PC-3 (cell line): ENCODE measurements at regions not wholly inside any gene's neighbourhood (a gene's known extent, or its start where the extent isn't known, plus 50 kb on each side); places are given as distances from the start of the nearest gene placed in this dataset.

Source experiments
- ATAC-seq: fragments of 200-7000 bp; cut with Tn5 transposase; 2 replicates; pipeline ENCODE4 v1.9.1; 2020; ENCODE audit warnings: mild to moderate bottlenecking, moderate library complexity
- BruUV-seq: library from RNA; stranded (reverse); fragments of 400-500 nt; replicated peaks from 2 replicates; lab custom pipeline; 2021; lab: Mats Ljungman, UMichigan
- CTCF ChIA-PET: fragments of 300-600 bp; sonication (Branson Sonifier 250); formaldehyde crosslinking; loops from one replicate; lab custom pipeline; 2022; ENCODE audit warnings: antibody characterized with exemption; lab: Charles Lee
- POLR2A ChIA-PET: fragments of 300-600 bp; sonication (Branson Sonifier 250); formaldehyde crosslinking; loops from one replicate; lab custom pipeline; 2022; ENCODE audit warnings: antibody characterized with exemption; ENCODE audit not compliant: unreplicated experiment; lab: Charles Lee
- DNase-seq: peaks from one replicate; pipeline ENCODE4 v3.0.0-alpha.2; 2015
- H2AFZ ChIP-seq: fragments of 300-600 bp; sonication (generic); 2 replicates; pipeline ENCODE4 v1.6.0; 2016; ENCODE audit warnings: antibody characterized with exemption, low read length
- H3F3A ChIP-seq: fragments of 300-600 bp; sonication (generic); one replicate; pipeline ENCODE4 v1.6.0; 2017; ENCODE audit warnings: antibody characterized with exemption, low read length, control low read depth, mild to moderate bottlenecking; ENCODE audit not compliant: unreplicated experiment
- H3K27ac ChIP-seq: fragments of 300-600 bp; sonication (generic); 2 replicates; pipeline ENCODE4 v1.5.1; 2016; ENCODE audit warnings: mild to moderate bottlenecking, low read length
- H3K27me3 ChIP-seq: fragments of 300-600 bp; sonication (generic); 2 replicates; pipeline ENCODE4 v1.6.1; 2016; ENCODE audit warnings: low read length, mixed read lengths
- H3K36me3 ChIP-seq: fragments of 300-600 bp; sonication (generic); 2 replicates; pipeline ENCODE4 v1.6.1; 2016; ENCODE audit warnings: low read depth, mixed run types, low read length, mixed read lengths
- H3K4me1 ChIP-seq: fragments of 300-600 bp; sonication (generic); 2 replicates; pipeline ENCODE4 v1.5.1; 2016; ENCODE audit warnings: low read length; ENCODE audit not compliant: insufficient read depth
- H3K4me2 ChIP-seq: fragments of 300-600 bp; sonication (generic); 2 replicates; pipeline ENCODE4 v1.6.0; 2016; ENCODE audit warnings: low read length
- H3K4me3 ChIP-seq: fragments of 300-600 bp; sonication (generic); 2 replicates; pipeline ENCODE4 v1.5.1; 2016; ENCODE audit warnings: mild to moderate bottlenecking, low read length, mixed read lengths
- H3K79me2 ChIP-seq: fragments of 300-600 bp; sonication (generic); 2 replicates; pipeline ENCODE4 v1.6.1; 2017; ENCODE audit warnings: low read length, mixed read lengths
- H3K9ac ChIP-seq: fragments of 300-600 bp; sonication (generic); 2 replicates; pipeline ENCODE4 v1.6.0; 2016; ENCODE audit warnings: mild to moderate bottlenecking, low read length
- H3K9me2 ChIP-seq: fragments of 300-600 bp; sonication (generic); replicated peaks from 2 replicates; pipeline ENCODE4 v1.6.1; 2016; ENCODE audit warnings: mixed run types, low read length, mixed read lengths
- H3K9me3 ChIP-seq: fragments of 300-600 bp; sonication (generic); 2 replicates; pipeline ENCODE4 v1.6.1; 2016; ENCODE audit warnings: low read length, mixed read lengths
- H4K20me1 ChIP-seq: fragments of 300-600 bp; sonication (generic); 2 replicates; pipeline ENCODE4 v1.6.1; 2016; ENCODE audit warnings: low read length, mixed read lengths
- EZH2 ChIP-seq: fragments of 300-600 bp; sonication (generic); IDR thresholded peaks from one replicate; pipeline ENCODE4 v1.6.1; 2017; ENCODE audit warnings: antibody characterized with exemption, mild to moderate bottlenecking, low read length; ENCODE audit not compliant: unreplicated experiment
- EZH2phosphoT487 ChIP-seq: fragments of 300-600 bp; sonication (generic); IDR thresholded peaks from 2 replicates; pipeline ENCODE4 v1.6.1; 2018; ENCODE audit warnings: mild to moderate bottlenecking, antibody characterized with exemption, low read length, borderline replicate concordance
- intact Hi-C: fragments of 100-400 bp; cut with micrococcal nuclease; formaldehyde crosslinking; loops from 2 replicates; pipeline ENCODE4 v1.9.0; 2023
- TF ChIP-seq, protein P1 (sequence below): fragments of 300-600 bp; sonication (generic); conservative IDR thresholded peaks from 2 replicates; pipeline ENCODE4 v1.5.1; 2017; ENCODE audit warnings: antibody characterized with exemption, low read depth, mild to moderate bottlenecking, low read length

DNA sequence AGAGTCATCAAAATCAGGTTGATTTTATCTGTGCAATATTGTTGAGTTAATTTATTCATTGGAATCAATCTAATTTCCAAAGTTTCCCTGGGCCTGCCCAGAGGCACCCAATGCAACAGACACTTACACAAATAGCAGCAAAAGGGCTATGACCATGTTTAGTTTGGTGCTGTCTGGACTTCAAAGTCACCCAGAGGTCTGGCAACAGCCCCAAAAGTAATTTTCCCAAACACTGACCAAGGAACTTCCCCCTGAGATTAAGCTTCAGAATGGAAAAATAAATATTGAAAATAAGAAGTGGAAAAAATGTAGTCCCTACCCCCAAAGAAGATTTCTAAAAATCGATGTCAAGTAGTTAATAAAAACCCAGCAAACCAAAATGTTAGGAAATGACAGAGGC is 70.9 kb upstream of the RNF152 start:
- no peak overlapping the region for H3K27ac ChIP-seq
- ChIA-PET POLR2A (no interaction called here), CTCF (interaction anchor here (0.5 kb wide), 1 partner anchor 79 kb away, joined by 4 read pairs; no protein-coding TSS in a partner anchor)
- no peaks in the 10 kb centered on the region for H3K27me3 ChIP-seq
- H3K4me3 ChIP-seq, result no peak overlapping the region
- TF ChIP-seq EZH2phosphoT487 (no peak), EZH2 (no peak)
- TF ChIP-seq, protein P1, sequence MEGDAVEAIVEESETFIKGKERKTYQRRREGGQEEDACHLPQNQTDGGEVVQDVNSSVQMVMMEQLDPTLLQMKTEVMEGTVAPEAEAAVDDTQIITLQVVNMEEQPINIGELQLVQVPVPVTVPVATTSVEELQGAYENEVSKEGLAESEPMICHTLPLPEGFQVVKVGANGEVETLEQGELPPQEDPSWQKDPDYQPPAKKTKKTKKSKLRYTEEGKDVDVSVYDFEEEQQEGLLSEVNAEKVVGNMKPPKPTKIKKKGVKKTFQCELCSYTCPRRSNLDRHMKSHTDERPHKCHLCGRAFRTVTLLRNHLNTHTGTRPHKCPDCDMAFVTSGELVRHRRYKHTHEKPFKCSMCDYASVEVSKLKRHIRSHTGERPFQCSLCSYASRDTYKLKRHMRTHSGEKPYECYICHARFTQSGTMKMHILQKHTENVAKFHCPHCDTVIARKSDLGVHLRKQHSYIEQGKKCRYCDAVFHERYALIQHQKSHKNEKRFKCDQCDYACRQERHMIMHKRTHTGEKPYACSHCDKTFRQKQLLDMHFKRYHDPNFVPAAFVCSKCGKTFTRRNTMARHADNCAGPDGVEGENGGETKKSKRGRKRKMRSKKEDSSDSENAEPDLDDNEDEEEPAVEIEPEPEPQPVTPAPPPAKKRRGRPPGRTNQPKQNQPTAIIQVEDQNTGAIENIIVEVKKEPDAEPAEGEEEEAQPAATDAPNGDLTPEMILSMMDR, result no peak
- no peak overlapping the region for H3K9ac ChIP-seq
- ATAC-seq (no peak), DNase-seq (no peak)
- no peak overlapping the region for H2AFZ ChIP-seq
- H3K9me2 ChIP-seq, result no peaks in the 10 kb centered on the region
- no peaks in the 10 kb centered on the region for H3K9me3 ChIP-seq
- no peaks in the 10 kb centered on the region for H3F3A ChIP-seq
- no peaks in the 10 kb centered on the region for H3K79me2 ChIP-seq
- H4K20me1 ChIP-seq, result no peaks in the 10 kb centered on the region
- no peaks in the 10 kb centered on the region for H3K4me1 ChIP-seq
- no peak overlapping the region for H3K4me2 ChIP-seq
- intact Hi-C loops, result no loop called here
- no TSS peak for BruUV-seq
- H3K36me3 ChIP-seq, result no peaks in the 10 kb centered on the region

DNA sequence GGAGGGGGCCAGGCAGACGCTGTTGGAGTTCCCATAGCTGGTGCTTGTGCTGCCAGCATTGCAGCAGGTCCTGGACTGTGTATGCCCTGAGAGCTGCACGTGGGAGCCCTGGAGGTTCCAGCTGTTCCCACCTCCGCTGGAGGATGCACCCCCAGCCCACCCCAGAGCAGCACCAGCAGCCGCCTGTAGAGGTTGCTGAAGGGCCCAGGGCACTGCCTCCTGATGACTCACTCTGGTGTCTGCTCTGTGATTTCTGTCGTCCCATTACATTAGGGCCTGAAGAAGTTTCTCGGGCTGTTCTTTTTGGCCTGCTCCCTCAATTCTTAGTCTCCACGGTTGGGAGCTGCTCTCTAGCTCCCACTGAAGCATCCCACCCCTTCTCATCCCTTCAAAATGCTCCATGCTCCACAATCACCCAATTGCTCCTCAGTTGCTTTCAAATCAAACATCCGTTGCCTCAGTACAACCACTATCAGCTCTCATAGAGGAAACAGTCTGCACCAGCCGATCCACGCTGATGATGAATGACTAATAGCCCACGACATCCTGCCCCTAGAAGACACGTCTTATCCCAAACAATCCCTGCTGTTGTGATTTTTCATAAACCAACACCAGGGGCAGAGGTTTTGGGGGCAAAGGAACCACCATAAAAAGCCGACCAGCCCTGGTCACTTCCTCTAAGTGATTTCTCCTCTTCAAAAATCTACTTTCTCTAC is 65.2 kb upstream of the RNF152 start:
- Histone ChIP-seq H3K9me2 (no peaks in the 10 kb centered on the region), H3K36me3 (no peaks in the 10 kb centered on the region), H3K4me3 (no peak overlapping the region), H3F3A (no peaks in the 10 kb centered on the region), H4K20me1 (no peaks in the 10 kb centered on the region), H2AFZ (no peak overlapping the region), H3K4me1 (no peaks in the 10 kb centered on the region), H3K27me3 (no peaks in the 10 kb centered on the region), H3K9ac (no peak overlapping the region), H3K4me2 (no peak overlapping the region), H3K9me3 (no peaks in the 10 kb centered on the region), H3K79me2 (no peaks in the 10 kb centered on the region), H3K27ac (no peak overlapping the region)
- POLR2A ChIA-PET, result no interaction called here
- ATAC-seq (no peak; the same call in 1 of the 2 replicates), DNase-seq (no peak)
- no TSS peak for BruUV-seq
- no peak for TF ChIP-seq EZH2phosphoT487
- TF ChIP-seq, protein P1, result 0 out of 2 replicates have a peak, but pooled peaks have one; percentile 17
- TF ChIP-seq EZH2, result no peak
- CTCF ChIA-PET, result no interaction called here
- intact Hi-C loops, result no loop called here

DNA sequence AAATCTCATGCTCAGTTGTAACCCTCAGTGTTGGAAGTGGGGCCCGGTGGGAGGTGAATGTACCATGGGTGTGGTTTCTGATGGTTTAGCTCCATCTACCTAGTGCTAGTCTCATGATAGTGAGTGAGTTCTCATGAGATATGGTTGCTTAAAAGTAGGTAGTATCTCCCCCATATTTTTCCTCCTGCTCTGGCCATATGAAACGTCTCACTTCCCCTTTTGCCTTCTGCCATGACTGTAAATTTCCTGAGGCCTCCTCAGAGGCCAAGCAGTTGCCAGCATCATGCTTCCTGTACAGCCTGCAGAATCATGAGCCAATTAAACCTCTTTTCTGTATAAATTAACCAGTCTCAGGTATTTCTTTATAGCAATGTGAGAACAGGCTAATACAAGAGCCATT is 62.8 kb upstream of the RNF152 start:
- H3K79me2 ChIP-seq, result no peaks in the 10 kb centered on the region
- H3K36me3 ChIP-seq, result no peaks in the 10 kb centered on the region
- no peaks in the 10 kb centered on the region for H4K20me1 ChIP-seq
- no peak overlapping the region for H3K4me2 ChIP-seq
- no peak overlapping the region for H3K4me3 ChIP-seq
- CTCF ChIA-PET, result no interaction called here
- DNase-seq (no peak), ATAC-seq (no peak)
- no peaks in the 10 kb centered on the region for H3K9me2 ChIP-seq
- no TSS peak for BruUV-seq
- H3K4me1 ChIP-seq, result no peaks in the 10 kb centered on the region
- H3F3A ChIP-seq, result no peaks in the 10 kb centered on the region
- H2AFZ ChIP-seq, result no peak overlapping the region
- no peaks in the 10 kb centered on the region for H3K9me3 ChIP-seq
- H3K27ac ChIP-seq, result no peak overlapping the region
- POLR2A ChIA-PET, result no interaction called here
- H3K27me3 ChIP-seq, result no peaks in the 10 kb centered on the region
- intact Hi-C loops, result no loop called here
- TF ChIP-seq, protein P1, result no peak
- TF ChIP-seq EZH2, result no peak
- TF ChIP-seq EZH2phosphoT487, result no peak
- H3K9ac ChIP-seq, result no peak overlapping the region
